ENCODE measurements at regions not wholly inside any gene's neighbourhood (a gene's known extent, or its start where the extent isn't known, plus 50 kb on each side); places are given as distances from the start of the nearest gene placed in this dataset.

DNA sequence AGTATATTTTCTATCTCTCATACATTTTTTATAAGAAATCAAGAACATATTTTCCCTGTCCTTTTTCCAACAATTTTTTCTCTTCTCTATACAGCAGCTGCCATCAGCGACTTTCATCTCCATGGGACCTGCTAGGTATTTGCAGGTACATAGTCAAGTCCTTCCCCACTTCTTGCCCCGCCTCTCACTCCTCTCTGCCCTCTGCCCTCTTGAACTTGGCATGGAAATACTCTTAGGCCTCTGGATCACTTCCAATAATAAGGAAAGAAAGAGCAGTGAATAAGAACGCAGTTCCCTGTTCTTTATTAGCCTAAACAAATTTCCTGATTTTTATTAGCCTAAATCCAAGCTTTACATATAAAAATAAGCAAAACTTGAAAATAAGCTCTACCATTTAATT is 353.1 kb downstream of the SEC23A start:
- Histone ChIP-seq H3K9ac (ENCODE audit: insufficient read depth, low read length, poor library complexity, severe bottlenecking) (no peak overlapping the region), H3K9me3 (replicated peaks in 1 of 2; ENCODE audit: control insufficient read depth in 1 of 2, insufficient read depth in 1 of 2, low read length in 2 of 2) (no peaks in the 10 kb centered on the region), H3K4me1 (ENCODE audit: control insufficient read depth in 1 of 2, insufficient read depth in 2 of 2, low read length in 2 of 2) (no peaks in the 10 kb centered on the region), H4K20me1 (ENCODE audit: insufficient read depth, low read length) (no peaks in the 10 kb centered on the region), H2AFZ (ENCODE audit: insufficient read depth, low read depth, low read length, poor library complexity, severe bottlenecking) (no peak overlapping the region), H3K36me3 (replicated peaks in 1 of 2; ENCODE audit: control insufficient read depth in 1 of 2, insufficient read depth in 2 of 2, low read length in 2 of 2) (no peaks in the 10 kb centered on the region), H3K4me2 (replicated peaks; ENCODE audit: extremely low read depth, low read length, poor library complexity, severe bottlenecking) (no peak overlapping the region), H3K4me3 (replicated peaks in 1 of 3; ENCODE audit: low read depth in 2 of 3, low read length in 3 of 3) (no peak overlapping the region), H3K27me3 (ENCODE audit: control insufficient read depth in 2 of 2, insufficient read depth in 2 of 2, low read length in 2 of 2) (no peaks in the 10 kb centered on the region), H3K79me2 (ENCODE audit: insufficient read depth, low read length) (no peaks in the 10 kb centered on the region), H3K27ac (ENCODE audit: low read depth in 1 of 2, low read length in 2 of 2) (no peak overlapping the region)
- intact Hi-C loops (cut with micrococcal nuclease), result no loop called here
- H3K9me3 Mint-ChIP-seq, result peaks cover 0 to 5% (median 1%) of the 10 kb centered on the region in 7 donors
- no peak for TF ChIP-seq CTCF (IDR thresholded peaks at IDR 0.05)
- H3K27ac Mint-ChIP-seq, result no peak overlapping the region
- WGBS (ENCODE audit: insufficient coverage), result 89% methylated on average over 1 of the region's 3 CpGs
- no peaks in the 10 kb centered on the region for H3K36me3 Mint-ChIP-seq
- no peaks in the 10 kb centered on the region for H3K4me1 Mint-ChIP-seq
- DNase-seq, result no peak
- H3K4me3 Mint-ChIP-seq, result no peak overlapping the region
- peaks cover 0 to 1% (median 0%) of the 10 kb centered on the region in 3 donors for H3K27me3 Mint-ChIP-seq (ENCODE audit: low read depth in 3 of 3)

- Histone ChIP-seq H3K36me3 (replicated peaks in 1 of 2; ENCODE audit: control insufficient read depth in 1 of 2, insufficient read depth in 2 of 2, low read length in 2 of 2) (no peaks in the 10 kb centered on the region), H3K27me3 (ENCODE audit: control insufficient read depth in 2 of 2, insufficient read depth in 2 of 2, low read length in 2 of 2) (no peaks in the 10 kb centered on the region), H3K4me3 (replicated peaks in 1 of 3; ENCODE audit: low read depth in 2 of 3, low read length in 3 of 3) (no peak overlapping the region), H3K9me3 (replicated peaks in 1 of 2; ENCODE audit: control insufficient read depth in 1 of 2, insufficient read depth in 1 of 2, low read length in 2 of 2) (no peaks in the 10 kb centered on the region), H4K20me1 (ENCODE audit: insufficient read depth, low read length) (no peaks in the 10 kb centered on the region), H2AFZ (ENCODE audit: insufficient read depth, low read depth, low read length, poor library complexity, severe bottlenecking) (no peak overlapping the region), H3K79me2 (ENCODE audit: insufficient read depth, low read length) (no peaks in the 10 kb centered on the region), H3K4me1 (ENCODE audit: control insufficient read depth in 1 of 2, insufficient read depth in 2 of 2, low read length in 2 of 2) (no peaks in the 10 kb centered on the region), H3K4me2 (replicated peaks; ENCODE audit: extremely low read depth, low read length, poor library complexity, severe bottlenecking) (no peak overlapping the region), H3K9ac (ENCODE audit: insufficient read depth, low read length, poor library complexity, severe bottlenecking) (no peak overlapping the region), H3K27ac (ENCODE audit: low read depth in 1 of 2, low read length in 2 of 2) (no peak overlapping the region)
- H3K9me3 Mint-ChIP-seq, result peaks cover 0 to 5% (median 2%) of the 10 kb centered on the region in 7 donors
- no peaks in the 10 kb centered on the region for H3K36me3 Mint-ChIP-seq
- intact Hi-C loops (cut with micrococcal nuclease), result no loop called here
- H3K4me1 Mint-ChIP-seq, result no peaks in the 10 kb centered on the region
- TF ChIP-seq CTCF (IDR thresholded peaks at IDR 0.05), result no peak
- no peak overlapping the region for H3K27ac Mint-ChIP-seq
- WGBS (ENCODE audit: insufficient coverage), result no CpG with 5 or more reads among the region's 1 CpG
- peaks cover 0 to 1% (median 0%) of the 10 kb centered on the region in 3 donors for H3K27me3 Mint-ChIP-seq (ENCODE audit: low read depth in 3 of 3)
- DNase-seq, result no peak
- H3K4me3 Mint-ChIP-seq, result no peak overlapping the region
Observed at GRCh38 chr14:38745861-38746260, 357.2 kb downstream of the SEC23A start.
